ENCODE measurements at regions not wholly inside any gene's neighbourhood (a gene's known extent, or its start where the extent isn't known, plus 50 kb on each side); places are given as distances from the start of the nearest gene placed in this dataset.

- H3K27me3 ChIP-seq (ENCODE audit: control insufficient read depth, insufficient read depth, low read length): no peaks in the 10 kb centered on the region
- H3K27ac ChIP-seq (ENCODE audit: low read length): no peak overlapping the region
- no peak overlapping the region for H3K4me3 ChIP-seq (ENCODE audit: low read length)
- peaks cover 6% of the 10 kb centered on the region for H3K4me1 ChIP-seq (ENCODE audit: control insufficient read depth, low read depth, low read length)
- H3K36me3 ChIP-seq (ENCODE audit: control insufficient read depth, low read depth, low read length): no peaks in the 10 kb centered on the region
- H3K9ac ChIP-seq (ENCODE audit: low read length): no peak overlapping the region
- no peaks in the 10 kb centered on the region for H3K9me3 ChIP-seq (ENCODE audit: control insufficient read depth, low read depth, low read length)
Measured at GRCh38 chr5:116629168-116629567, 54.5 kb upstream of the SEMA6A start.

- H3K36me3 ChIP-seq (ENCODE audit: control insufficient read depth, low read depth, low read length): no peaks in the 10 kb centered on the region
- no peak overlapping the region for H3K4me3 ChIP-seq (ENCODE audit: low read length)
- no peaks in the 10 kb centered on the region for H3K27me3 ChIP-seq (ENCODE audit: control insufficient read depth, insufficient read depth, low read length)
- H3K4me1 ChIP-seq (ENCODE audit: control insufficient read depth, low read depth, low read length): peaks cover 6% of the 10 kb centered on the region
- H3K27ac ChIP-seq (ENCODE audit: low read length): no peak overlapping the region
- no peaks in the 10 kb centered on the region for H3K9me3 ChIP-seq (ENCODE audit: control insufficient read depth, low read depth, low read length)
- no peak overlapping the region for H3K9ac ChIP-seq (ENCODE audit: low read length)
Measured at GRCh38 chr5:116626945-116627679, 52.5 kb upstream of the SEMA6A start.

GRCh38 chr5:116626272-116626723 lies 51.7 kb upstream of the SEMA6A start:
- Histone ChIP-seq H3K9me3 (ENCODE audit: control insufficient read depth, low read depth, low read length) (no peaks in the 10 kb centered on the region), H3K4me3 (ENCODE audit: low read length) (no peak overlapping the region), H3K9ac (ENCODE audit: low read length) (no peak overlapping the region), H3K27ac (ENCODE audit: low read length) (no peak overlapping the region), H3K4me1 (ENCODE audit: control insufficient read depth, low read depth, low read length) (peaks cover 12% of the 10 kb centered on the region), H3K27me3 (ENCODE audit: control insufficient read depth, insufficient read depth, low read length) (no peaks in the 10 kb centered on the region), H3K36me3 (ENCODE audit: control insufficient read depth, low read depth, low read length) (no peaks in the 10 kb centered on the region)
